DND-41 (cell line): ENCODE measurements at regions not wholly inside any gene's neighbourhood (a gene's known extent, or its start where the extent isn't known, plus 50 kb on each side); places are given as distances from the start of the nearest gene placed in this dataset.

Experiments used
- EZH2 ChIP-seq: IDR thresholded peaks from 3 replicates; pipeline ENCODE4 v1.6.1; 2012; ENCODE audit warnings: borderline replicate concordance, low read depth, mild to moderate bottlenecking, moderate library complexity, low read length, inconsistent platforms; ENCODE audit not compliant: severe bottlenecking
- TF ChIP-seq, protein P1 (sequence below): IDR thresholded peaks from 2 replicates; pipeline ENCODE4 v1.5.1; 2012; ENCODE audit warnings: borderline replicate concordance, low read length, moderate library complexity, mild to moderate bottlenecking; ENCODE audit not compliant: poor library complexity, severe bottlenecking; ENCODE audit errors: extremely low read depth

DNA sequence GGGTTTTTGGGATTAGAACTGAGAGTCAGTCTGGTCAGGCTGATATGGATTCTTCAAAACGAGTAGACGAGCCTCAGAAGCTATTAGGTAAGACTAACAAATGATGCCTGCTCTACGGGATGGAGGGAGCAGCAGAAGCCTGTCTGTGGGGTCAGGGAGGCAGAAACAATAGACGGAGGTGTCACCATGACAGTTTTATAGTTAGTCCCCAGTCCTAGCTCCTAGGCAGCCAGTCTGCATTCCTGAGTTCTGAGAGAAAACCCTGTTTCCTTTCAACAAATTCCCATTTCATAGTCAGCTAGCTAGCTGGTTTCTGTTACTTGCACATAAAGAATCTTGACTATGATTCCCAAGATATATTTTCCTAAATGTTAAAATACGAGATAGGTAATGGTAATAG, 542.1 kb downstream of the PID1 start:
- TF ChIP-seq, protein P1, sequence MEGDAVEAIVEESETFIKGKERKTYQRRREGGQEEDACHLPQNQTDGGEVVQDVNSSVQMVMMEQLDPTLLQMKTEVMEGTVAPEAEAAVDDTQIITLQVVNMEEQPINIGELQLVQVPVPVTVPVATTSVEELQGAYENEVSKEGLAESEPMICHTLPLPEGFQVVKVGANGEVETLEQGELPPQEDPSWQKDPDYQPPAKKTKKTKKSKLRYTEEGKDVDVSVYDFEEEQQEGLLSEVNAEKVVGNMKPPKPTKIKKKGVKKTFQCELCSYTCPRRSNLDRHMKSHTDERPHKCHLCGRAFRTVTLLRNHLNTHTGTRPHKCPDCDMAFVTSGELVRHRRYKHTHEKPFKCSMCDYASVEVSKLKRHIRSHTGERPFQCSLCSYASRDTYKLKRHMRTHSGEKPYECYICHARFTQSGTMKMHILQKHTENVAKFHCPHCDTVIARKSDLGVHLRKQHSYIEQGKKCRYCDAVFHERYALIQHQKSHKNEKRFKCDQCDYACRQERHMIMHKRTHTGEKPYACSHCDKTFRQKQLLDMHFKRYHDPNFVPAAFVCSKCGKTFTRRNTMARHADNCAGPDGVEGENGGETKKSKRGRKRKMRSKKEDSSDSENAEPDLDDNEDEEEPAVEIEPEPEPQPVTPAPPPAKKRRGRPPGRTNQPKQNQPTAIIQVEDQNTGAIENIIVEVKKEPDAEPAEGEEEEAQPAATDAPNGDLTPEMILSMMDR: no peak
- TF ChIP-seq EZH2: no peak
